H1 (cell line): ENCODE measurements at regions not wholly inside any gene's neighbourhood (a gene's known extent, or its start where the extent isn't known, plus 50 kb on each side); places are given as distances from the start of the nearest gene placed in this dataset.

Experiments used
- CHD7 ChIP-seq: fragments of 300-600 bp; sonication (generic); IDR thresholded peaks from 2 replicates; pipeline ENCODE4 v1.7.1; 2012; ENCODE audit warnings: low read length, moderate library complexity, mild to moderate bottlenecking, inconsistent platforms; ENCODE audit not compliant: insufficient replicate concordance
- E2F6 ChIP-seq: IDR thresholded peaks from 2 replicates; pipeline ENCODE4 v1.6.1; 2012; ENCODE audit warnings: inconsistent platforms
- FOSL1 ChIP-seq: IDR thresholded peaks from 2 replicates; pipeline ENCODE4 v1.6.1; 2011; ENCODE audit warnings: mild to moderate bottlenecking, low read depth, low read length, moderate library complexity; ENCODE audit not compliant: insufficient read depth

- TF ChIP-seq CHD7 (no peak), FOSL1 (no peak), E2F6 (no peak)
Measured at GRCh38 chr11:62048100-62048499, 75.7 kb upstream of the INCENP start (continued).
